Activated CD8-positive, alpha-beta T cell treated with anti-CD3 and anti-CD28 coated beads for 36 hours (primary cell): ENCODE measurements at regions not wholly inside any gene's neighbourhood (a gene's known extent, or its start where the extent isn't known, plus 50 kb on each side); places are given as distances from the start of the nearest gene placed in this dataset.

ENCODE experiments used
- ATAC-seq: fragments of 200-7000 bp; cut with Tn5 transposase; one replicate; pipeline ENCODE4 v1.10.0; 2021; ENCODE audit warnings: mild to moderate bottlenecking, moderate library complexity
- CTCF ChIA-PET: fragments of 350-600 bp; sonication (Branson Sonifier 250); formaldehyde crosslinking; loops from one replicate; lab custom pipeline; 2021; ENCODE audit warnings: antibody characterized with exemption; lab: Charles Lee
- POLR2A ChIA-PET: fragments of 350-600 bp; sonication (Branson Sonifier 250); formaldehyde crosslinking; loops from one replicate; lab custom pipeline; 2021; ENCODE audit warnings: antibody characterized with exemption; lab: Charles Lee
- DNase-seq: peaks from one replicate; pipeline ENCODE4 v3.0.0-alpha.2; 2020
- H3K27ac Mint-ChIP-seq: one replicate; pipeline ENCODE4 v1.8.0; 2021; ENCODE audit warnings: mild to moderate bottlenecking, mixed read lengths
- H3K27me3 Mint-ChIP-seq: one replicate; pipeline ENCODE4 v1.8.0; 2021; ENCODE audit warnings: mixed read lengths
- H3K36me3 Mint-ChIP-seq: one replicate; pipeline ENCODE4 v1.8.0; 2021; ENCODE audit warnings: low read depth, mixed read lengths
- H3K4me1 Mint-ChIP-seq: one replicate; pipeline ENCODE4 v1.8.0; 2021; ENCODE audit warnings: low read depth, mixed read lengths
- H3K4me3 Mint-ChIP-seq: one replicate; pipeline ENCODE4 v1.8.0; 2021; ENCODE audit warnings: mild to moderate bottlenecking, moderate library complexity, mixed read lengths
- H3K9me3 Mint-ChIP-seq: one replicate; pipeline ENCODE4 v1.8.0; 2021; ENCODE audit warnings: mixed read lengths
- intact Hi-C: fragments of 100-400 bp; cut with micrococcal nuclease; formaldehyde crosslinking; loops from one replicate; pipeline ENCODE4 v1.10.0; 2022
- TF ChIP-seq, protein P1 (sequence below): fragments of 200-600 bp; IDR thresholded peaks from one replicate; pipeline ENCODE4 v1.8.0; 2022; ENCODE audit warnings: antibody characterized with exemption, mild to moderate bottlenecking

DNA sequence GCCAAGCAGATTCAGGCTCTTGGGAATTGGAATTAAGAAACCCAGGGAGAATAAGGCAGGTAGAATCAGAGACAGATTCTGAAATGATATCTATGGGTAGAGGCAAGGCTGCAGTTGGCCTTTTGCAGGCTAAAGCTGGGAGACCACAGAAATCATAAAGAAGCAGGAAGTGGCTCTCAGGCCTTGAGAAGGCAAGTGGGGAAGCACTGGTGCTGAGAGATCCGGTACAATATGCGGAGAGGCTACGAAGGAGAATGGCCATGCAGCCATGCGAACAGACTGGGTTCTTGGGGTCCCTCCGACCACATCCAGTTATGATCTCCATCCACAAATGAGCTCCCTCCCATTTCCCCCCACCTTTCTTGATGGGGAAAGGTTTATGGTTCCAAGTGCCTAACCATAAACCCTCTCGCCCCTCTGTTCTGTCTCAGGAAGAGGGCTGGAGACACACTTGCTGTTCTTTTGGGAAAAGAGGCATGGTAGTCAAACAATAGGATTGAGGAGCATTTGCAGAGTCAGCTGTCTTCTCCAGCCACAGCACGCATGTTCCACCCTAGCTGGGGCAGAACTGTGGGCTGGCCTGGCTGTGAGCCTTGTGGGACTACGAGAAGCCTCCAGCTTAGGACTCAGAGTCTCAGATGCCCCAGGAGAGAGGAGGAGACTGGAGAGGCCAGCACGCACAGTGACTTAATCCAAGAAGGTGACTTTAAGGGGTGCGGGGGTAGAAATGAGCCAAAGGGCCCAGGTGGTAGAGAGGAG, 99.6 kb downstream of the RPLP1 start:
- DNase-seq (no peak), ATAC-seq (no peak)
- POLR2A ChIA-PET, result interaction anchor here (2.4 kb wide), 1 partner anchor 9 kb away, joined by 9 read pairs; no protein-coding TSS in a partner anchor
- Mint-ChIP-seq H3K36me3 (no peaks in the 10 kb centered on the region), H3K27ac (no peak overlapping the region), H3K9me3 (peaks cover 11% of the 10 kb centered on the region), H3K4me1 (no peaks in the 10 kb centered on the region), H3K27me3 (peaks cover 5% of the 10 kb centered on the region), H3K4me3 (no peak overlapping the region)
- CTCF ChIA-PET, result no interaction called here
- intact Hi-C loops, result no loop called here
- TF ChIP-seq, protein P1, sequence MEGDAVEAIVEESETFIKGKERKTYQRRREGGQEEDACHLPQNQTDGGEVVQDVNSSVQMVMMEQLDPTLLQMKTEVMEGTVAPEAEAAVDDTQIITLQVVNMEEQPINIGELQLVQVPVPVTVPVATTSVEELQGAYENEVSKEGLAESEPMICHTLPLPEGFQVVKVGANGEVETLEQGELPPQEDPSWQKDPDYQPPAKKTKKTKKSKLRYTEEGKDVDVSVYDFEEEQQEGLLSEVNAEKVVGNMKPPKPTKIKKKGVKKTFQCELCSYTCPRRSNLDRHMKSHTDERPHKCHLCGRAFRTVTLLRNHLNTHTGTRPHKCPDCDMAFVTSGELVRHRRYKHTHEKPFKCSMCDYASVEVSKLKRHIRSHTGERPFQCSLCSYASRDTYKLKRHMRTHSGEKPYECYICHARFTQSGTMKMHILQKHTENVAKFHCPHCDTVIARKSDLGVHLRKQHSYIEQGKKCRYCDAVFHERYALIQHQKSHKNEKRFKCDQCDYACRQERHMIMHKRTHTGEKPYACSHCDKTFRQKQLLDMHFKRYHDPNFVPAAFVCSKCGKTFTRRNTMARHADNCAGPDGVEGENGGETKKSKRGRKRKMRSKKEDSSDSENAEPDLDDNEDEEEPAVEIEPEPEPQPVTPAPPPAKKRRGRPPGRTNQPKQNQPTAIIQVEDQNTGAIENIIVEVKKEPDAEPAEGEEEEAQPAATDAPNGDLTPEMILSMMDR, result no peak

DNA sequence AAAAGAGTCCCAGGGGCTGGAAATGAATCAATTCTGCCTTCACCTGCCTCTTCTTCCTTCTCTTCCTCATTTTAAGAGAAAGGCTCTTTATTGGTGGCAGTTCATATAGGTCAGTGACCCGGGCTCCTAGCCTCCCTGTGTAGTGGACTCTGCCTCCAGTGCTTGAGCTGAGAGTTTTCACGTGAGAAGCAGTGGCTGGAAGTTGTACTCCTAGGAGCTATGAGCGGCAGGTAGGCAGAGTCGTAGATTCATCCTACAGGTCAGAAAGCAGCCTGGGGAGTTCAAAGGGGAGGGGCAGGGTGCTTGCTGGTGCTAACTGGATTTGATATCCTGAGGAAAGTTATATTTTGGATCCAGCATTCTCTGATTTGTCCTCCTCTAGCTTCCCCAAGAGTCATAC, 101.1 kb downstream of the RPLP1 start:
- Mint-ChIP-seq H3K27ac (no peak overlapping the region), H3K4me1 (no peaks in the 10 kb centered on the region), H3K36me3 (no peaks in the 10 kb centered on the region), H3K9me3 (peaks cover 11% of the 10 kb centered on the region), H3K27me3 (no peaks in the 10 kb centered on the region), H3K4me3 (no peak overlapping the region)
- DNase-seq, result no peak
- TF ChIP-seq, protein P1, result no peak
- ChIA-PET POLR2A (no interaction called here), CTCF (no interaction called here)
- intact Hi-C loops, result no loop called here
- no peak for ATAC-seq

DNA sequence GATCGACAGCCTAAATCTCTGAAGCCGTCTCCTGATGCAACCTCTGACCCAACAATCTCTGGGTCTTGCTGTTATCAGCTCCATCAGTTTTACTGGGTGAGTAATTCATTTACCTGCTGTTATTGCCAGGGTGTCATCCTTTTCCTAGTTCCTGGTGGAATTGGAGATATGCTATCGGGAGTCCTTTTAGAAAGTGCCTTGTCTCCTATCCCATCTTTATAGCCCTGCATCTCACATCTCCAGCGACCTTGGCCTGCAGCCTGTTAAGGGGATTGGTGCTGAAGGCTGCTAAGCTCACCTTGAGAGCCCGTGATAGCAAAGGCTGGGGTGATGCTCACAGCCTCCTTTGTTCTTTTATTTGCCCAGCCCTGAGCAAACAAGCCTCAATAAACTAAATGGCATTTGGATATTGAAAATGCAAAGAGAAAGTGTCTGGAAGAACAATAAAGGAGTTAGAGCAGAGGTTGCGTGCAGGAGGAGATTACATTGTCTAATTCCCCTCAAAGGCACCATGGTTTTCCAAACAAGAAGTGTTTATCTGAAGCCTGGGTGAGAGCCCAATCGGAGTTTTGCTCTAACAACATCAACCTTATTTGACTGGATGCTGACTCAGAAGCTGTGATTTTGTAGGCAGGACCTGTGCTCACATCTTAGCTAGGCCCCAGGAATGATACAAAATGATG, 101.8 kb downstream of the RPLP1 start:
- peaks cover 4% of the 10 kb centered on the region for H3K4me1 Mint-ChIP-seq
- no peak overlapping the region for H3K27ac Mint-ChIP-seq
- TF ChIP-seq, protein P1, result no peak
- no peaks in the 10 kb centered on the region for H3K27me3 Mint-ChIP-seq
- POLR2A ChIA-PET, result no interaction called here
- no peak overlapping the region for H3K4me3 Mint-ChIP-seq
- intact Hi-C loops, result no loop called here
- ATAC-seq (no peak), DNase-seq (no peak)
- peaks cover 11% of the 10 kb centered on the region for H3K9me3 Mint-ChIP-seq
- CTCF ChIA-PET, result interaction anchor here (1.5 kb wide), 1 partner anchor 79 kb away, joined by 6 read pairs; no protein-coding TSS in a partner anchor
- H3K36me3 Mint-ChIP-seq, result no peaks in the 10 kb centered on the region

DNA sequence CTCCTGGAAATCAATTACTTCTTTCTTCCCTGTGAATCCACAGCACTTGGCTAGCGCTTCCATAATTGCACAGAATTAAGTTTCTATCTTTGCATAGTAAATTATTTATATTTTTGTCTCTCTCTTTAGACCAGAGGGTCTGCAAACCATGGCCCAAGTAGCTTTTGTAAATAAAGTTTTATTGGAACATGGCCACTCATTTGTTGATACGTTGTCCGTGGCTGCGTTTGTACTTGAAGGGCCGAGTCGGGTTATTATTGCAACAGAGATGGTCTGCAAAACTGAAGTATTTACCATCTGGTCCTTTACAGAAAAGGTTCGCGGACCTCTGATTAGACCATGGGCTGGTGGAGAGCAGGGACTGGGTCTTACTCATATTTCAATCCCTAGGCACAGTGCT, 102.5 kb downstream of the RPLP1 start:
- TF ChIP-seq, protein P1, result no peak
- Mint-ChIP-seq H3K4me3 (no peak overlapping the region), H3K27ac (no peak overlapping the region), H3K36me3 (no peaks in the 10 kb centered on the region), H3K27me3 (no peaks in the 10 kb centered on the region), H3K4me1 (peaks cover 8% of the 10 kb centered on the region), H3K9me3 (peaks cover 11% of the 10 kb centered on the region)
- no peak for ATAC-seq
- intact Hi-C loops, result no loop called here
- ChIA-PET POLR2A (no interaction called here), CTCF (interaction anchor here (1.5 kb wide), 1 partner anchor 79 kb away, joined by 6 read pairs; no protein-coding TSS in a partner anchor)
- DNase-seq, result no peak

DNA sequence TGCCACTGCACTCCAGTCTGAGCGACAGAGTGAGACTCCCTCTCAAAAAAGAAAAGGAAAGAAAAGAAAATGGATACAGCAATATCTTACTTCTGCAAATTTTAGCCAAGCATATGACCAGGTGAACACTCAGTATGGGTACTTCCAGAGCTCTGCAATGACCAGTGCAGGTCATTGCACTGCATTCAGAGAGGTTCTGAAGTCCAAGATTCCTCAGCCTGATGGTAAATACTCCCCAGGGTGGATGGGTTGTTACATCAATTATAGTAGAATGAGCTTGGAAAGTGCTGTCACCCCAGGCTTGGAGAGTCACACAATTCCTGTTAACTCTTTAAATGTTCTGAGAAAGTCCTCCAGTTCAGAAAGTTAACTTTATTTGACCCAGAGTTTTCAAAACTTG, 103.7 kb downstream of the RPLP1 start:
- ATAC-seq (no peak), DNase-seq (no peak)
- Mint-ChIP-seq H3K27ac (no peak overlapping the region), H3K4me1 (peaks cover 8% of the 10 kb centered on the region), H3K36me3 (no peaks in the 10 kb centered on the region), H3K27me3 (peaks cover 3% of the 10 kb centered on the region), H3K4me3 (no peak overlapping the region), H3K9me3 (peaks cover 7% of the 10 kb centered on the region)
- POLR2A ChIA-PET, result no interaction called here
- TF ChIP-seq, protein P1, result no peak
- intact Hi-C loops, result no loop called here
- CTCF ChIA-PET, result interaction anchor here (1.0 kb wide), 1 partner anchor 1015 kb away, joined by 3 read pairs; no protein-coding TSS in a partner anchor
